GM12878 (cell line): ENCODE measurements at regions not wholly inside any gene's neighbourhood (a gene's known extent, or its start where the extent isn't known, plus 50 kb on each side); places are given as distances from the start of the nearest gene placed in this dataset.

Experiments
- ATAC-seq: fragments of 200-7000 bp; cut with Tn5 transposase; 3 replicates; pipeline ENCODE4 v1.9.1; 2020; ENCODE audit warnings: mild to moderate bottlenecking, moderate library complexity
- BruUV-seq: library from RNA; stranded (reverse); fragments of 400-500 nt; replicated peaks from 2 replicates; lab custom pipeline; 2021; lab: Mats Ljungman, UMichigan
- CTCF ChIA-PET: fragments of 300-600 bp; sonication (Branson Sonifier 250); formaldehyde crosslinking; extraction: SDS; loops from one replicate; lab custom pipeline; 2021; ENCODE audit warnings: inconsistent platforms; lab: Yijun Ruan, JAX
- POLR2A ChIA-PET: fragments of 350-600 bp; formaldehyde crosslinking; extraction: SDS; loops from one replicate; lab custom pipeline; 2021; ENCODE audit warnings: inconsistent platforms; lab: Charles Lee
- RAD21 ChIA-PET: fragments of 300-600 bp; sonication (Branson Sonifier 250); formaldehyde crosslinking; loops from one replicate; lab custom pipeline; 2023; ENCODE audit warnings: antibody characterized with exemption; ENCODE audit not compliant: unreplicated experiment; lab: Charles Lee
- SMC1A ChIA-PET: fragments of 300-600 bp; sonication (Branson Sonifier 250); formaldehyde crosslinking; loops from one replicate; lab custom pipeline; 2023; ENCODE audit not compliant: unreplicated experiment, uncharacterized antibody; lab: Charles Lee
- DNase-seq: peaks from one replicate; pipeline ENCODE4 v3.0.0-alpha.2; 2011; ENCODE audit warnings: low read depth, low spot score
- FAIRE-seq: peaks from 3 replicates; lab custom pipeline; 2011; peaks lifted over from hg19 to GRCh38; lab: Jason Lieb, UNC
- H2AFZ ChIP-seq: 2 replicates; pipeline ENCODE4 v1.6.0; 2011; ENCODE audit warnings: low read depth, low read length, control low read depth; ENCODE audit not compliant: control insufficient read depth
- H3K27ac ChIP-seq: 2 replicates; pipeline ENCODE4 v1.5.1; 2011; ENCODE audit warnings: control low read depth; ENCODE audit not compliant: control insufficient read depth, insufficient read depth
- H3K27me3 ChIP-seq, 2 experiments: replicated peaks in 1 of 2; 2 replicates each; pipeline versions ENCODE4 v1.6.0 to v1.6.1; 2011; ENCODE audit warnings: low read length in 1 of 2; ENCODE audit not compliant: control insufficient read depth in 2 of 2, insufficient read depth in 2 of 2
- H3K36me3 ChIP-seq, 2 experiments: 2 replicates each; pipeline ENCODE4 v1.5.1; 2011; ENCODE audit warnings: low read length in 1 of 2; ENCODE audit not compliant: control insufficient read depth in 2 of 2, insufficient read depth in 2 of 2
- H3K4me1 ChIP-seq: 2 replicates; pipeline ENCODE4 v1.6.1; 2011; ENCODE audit warnings: mild to moderate bottlenecking, low read length, moderate library complexity, mixed read lengths; ENCODE audit not compliant: control insufficient read depth, insufficient read depth
- H3K4me2 ChIP-seq: 2 replicates; pipeline ENCODE4 v1.6.0; 2011; ENCODE audit warnings: control low read depth; ENCODE audit not compliant: control insufficient read depth, insufficient read depth
- H3K4me3 ChIP-seq: fragments of 200-600 bp; sonication (generic); 2 replicates; pipeline ENCODE4 v1.5.1; 2016
- H3K79me2 ChIP-seq: 2 replicates; pipeline ENCODE4 v1.6.0; 2011; ENCODE audit warnings: low read length; ENCODE audit not compliant: control insufficient read depth, insufficient read depth
- H3K9ac ChIP-seq: 2 replicates; pipeline ENCODE4 v1.8.0; 2011; ENCODE audit warnings: low read length, control low read depth, mixed read lengths; ENCODE audit not compliant: control insufficient read depth, insufficient read depth
- H3K9me3 ChIP-seq: replicated peaks from 3 replicates; pipeline ENCODE4 v1.5.1; 2011; ENCODE audit warnings: mild to moderate bottlenecking, low read length; ENCODE audit not compliant: control insufficient read depth, insufficient read depth
- H4K20me1 ChIP-seq: 2 replicates; pipeline ENCODE4 v1.6.0; 2011; ENCODE audit not compliant: control insufficient read depth, insufficient read depth
- CREB1 ChIP-seq: IDR thresholded peaks from 2 replicates; pipeline ENCODE4 v1.6.1; 2012; ENCODE audit warnings: low read depth, mild to moderate bottlenecking, inconsistent platforms
- CTCF ChIP-seq, 3 experiments: IDR thresholded peaks in 2 of 3; conservative IDR thresholded peaks in 1 of 3; 2 replicates each; pipeline ENCODE4 v1.5.1; 2011; ENCODE audit warnings: low read depth in 3 of 3, low read length in 3 of 3, mild to moderate bottlenecking in 3 of 3, control low read depth in 2 of 3, moderate library complexity in 2 of 3, inconsistent platforms in 1 of 3, mixed read lengths in 1 of 3; ENCODE audit not compliant: control insufficient read depth in 2 of 3, insufficient read depth in 1 of 3; ENCODE audit errors: extremely low read depth in 1 of 3
- FOS ChIP-seq: IDR thresholded peaks from 3 replicates; pipeline ENCODE4 v1.6.1; 2011; ENCODE audit warnings: borderline replicate concordance; ENCODE audit not compliant: insufficient read length; ENCODE audit errors: extremely low read depth
- HDGF ChIP-seq: fragments of 450-650 bp; IDR thresholded peaks from 2 replicates; pipeline ENCODE4 v1.6.1; 2016; ENCODE audit warnings: antibody characterized with exemption
- KLF5 ChIP-seq: fragments of 450-650 bp; IDR thresholded peaks from 2 replicates; pipeline ENCODE4 v1.6.1; 2014; ENCODE audit warnings: mild to moderate bottlenecking; ENCODE audit not compliant: partially characterized antibody
- MYC ChIP-seq: IDR thresholded peaks from 2 replicates; pipeline ENCODE4 v1.6.1; 2011; ENCODE audit warnings: mild to moderate bottlenecking, low read length, moderate library complexity, inconsistent platforms; ENCODE audit not compliant: insufficient read depth, insufficient replicate concordance, insufficient read length, severe bottlenecking
- PAX8 ChIP-seq: fragments of 450-650 bp; IDR thresholded peaks from 2 replicates; pipeline ENCODE4 v1.6.1; 2017; ENCODE audit warnings: mild to moderate bottlenecking, moderate library complexity
- POLR2AphosphoS2 ChIP-seq: IDR thresholded peaks from 2 replicates; pipeline ENCODE4 v1.6.1; 2011; ENCODE audit warnings: low read depth, mild to moderate bottlenecking, low read length, improper control_type of control experiment, moderate library complexity
- POLR2AphosphoS5 ChIP-seq: IDR thresholded peaks from 2 replicates; pipeline ENCODE4 v1.6.1; 2011; ENCODE audit warnings: mild to moderate bottlenecking, low read length, inconsistent platforms
- ZBTB11 ChIP-seq: fragments of 450-650 bp; formaldehyde crosslinking; IDR thresholded peaks from 2 replicates; pipeline ENCODE4 v1.5.0; 2022; ENCODE audit warnings: mild to moderate bottlenecking, missing genetic modification characterization
- ZBTB40 ChIP-seq: fragments of 450-650 bp; IDR thresholded peaks from 2 replicates; pipeline ENCODE4 v1.6.1; 2016; ENCODE audit warnings: mild to moderate bottlenecking, moderate library complexity, borderline replicate concordance
- WGBS: methylation state at CpG from one replicate; pipeline ENCODE4 v1.1.6; 2016; ENCODE audit warnings: low lambda C conversion rate; ENCODE audit not compliant: insufficient replicate concordance, insufficient coverage; ENCODE audit errors: missing lambda C conversion rate; 5-methylcytosine and 5-hydroxymethylcytosine counted together
- in situ Hi-C: fragments of 300-500 bp; cut with MboI; formaldehyde crosslinking; loops from 9 replicates; pipeline ENCODE4 v1.14.3; 2018; ENCODE audit warnings: mixed read lengths
- intact Hi-C: fragments of 100-400 bp; cut with micrococcal nuclease; formaldehyde crosslinking; loops from one replicate; pipeline ENCODE4 v1.14.2; 2022; ENCODE audit not compliant: unreplicated experiment

- in situ Hi-C loops (no loop called here), intact Hi-C loops (no loop called here)
- Histone ChIP-seq H3K79me2 (no peaks in the 10 kb centered on the region), H3K36me3 (no peaks in the 10 kb centered on the region), H3K27ac (no peak overlapping the region), H3K4me3 (no peak overlapping the region), H3K4me1 (no peaks in the 10 kb centered on the region), H3K9me3 (no peaks in the 10 kb centered on the region), H2AFZ (no peak overlapping the region), H3K4me2 (no peak overlapping the region), H4K20me1 (no peaks in the 10 kb centered on the region), H3K9ac (no peak overlapping the region), H3K27me3 (no peaks in the 10 kb centered on the region)
- DNase-seq = no peak
- ChIA-PET SMC1A (interaction anchor here (1.0 kb wide), 1 partner anchor 28 kb away, joined by 3 read pairs; no protein-coding TSS in a partner anchor), RAD21 (no interaction called here), CTCF (no interaction called here), POLR2A (no interaction called here)
- ATAC-seq = no peak
- no TSS peak for BruUV-seq
- no peak for FAIRE-seq
- 77% methylated on average over 3 of the region's 3 CpGs for WGBS
- TF ChIP-seq ZBTB40 = no peak
- TF ChIP-seq CREB1 = no peak
- no peak for TF ChIP-seq CTCF (IDR thresholded peaks at IDR 0.05 in 2 of 3, conservative IDR thresholded peaks at IDR 0.05 in 1 of 3; ENCODE audit: control insufficient read depth in 2 of 3, extremely low read depth in 1 of 3, insufficient read depth in 1 of 3, low read depth in 3 of 3, low read length in 3 of 3)
- no peak for TF ChIP-seq PAX8
- TF ChIP-seq POLR2AphosphoS2 = no peak
- TF ChIP-seq KLF5 = no peak
- no peak for TF ChIP-seq FOS
- TF ChIP-seq MYC = no peak
- no peak for TF ChIP-seq POLR2AphosphoS5
- no peak for TF ChIP-seq HDGF
- TF ChIP-seq ZBTB11 (CRISPR knock-in tag) = no peak
Measured at GRCh38 chr2:214874694-214875093, 65.2 kb upstream of the BARD1 start.
